ENCODE measurements at regions not wholly inside any gene's neighbourhood (a gene's known extent, or its start where the extent isn't known, plus 50 kb on each side); places are given as distances from the start of the nearest gene placed in this dataset.
"Not testable (repeated sequence)": the region's sequence is repeated elsewhere in the genome, so short reads cannot be mapped to it uniquely, and the experiment has no call there.

GRCh38 chr9:78441396-78441795 is 144.5 kb downstream of the PSAT1 start:
- POLR2A ChIA-PET, result no interaction called here
- no peak for DNase-seq (ENCODE audit: extremely low spot score)
- TF ChIP-seq ARNT (IDR thresholded peaks at IDR 0.05), result no peak
- no peak for TF ChIP-seq LEF1 (IDR thresholded peaks at IDR 0.05; ENCODE audit: borderline replicate concordance)
- TF ChIP-seq FOXM1 (IDR thresholded peaks at IDR 0.05; ENCODE audit: borderline replicate concordance), result no peak
- TF ChIP-seq BHLHE40 (IDR thresholded peaks at IDR 0.05; ENCODE audit: borderline replicate concordance), result no peak
- no peak for TF ChIP-seq ZNF384 (IDR thresholded peaks at IDR 0.05)
- TF ChIP-seq NFRKB (IDR thresholded peaks at IDR 0.05), result no peak
- no peak for TF ChIP-seq FOXA1 (IDR thresholded peaks at IDR 0.05)
- no peak for TF ChIP-seq L3MBTL2 (conservative IDR thresholded peaks at IDR 0.05)
- TF ChIP-seq FOXK2 (IDR thresholded peaks at IDR 0.05), result no peak
- CTCF ChIA-PET, result no interaction called here

DNA sequence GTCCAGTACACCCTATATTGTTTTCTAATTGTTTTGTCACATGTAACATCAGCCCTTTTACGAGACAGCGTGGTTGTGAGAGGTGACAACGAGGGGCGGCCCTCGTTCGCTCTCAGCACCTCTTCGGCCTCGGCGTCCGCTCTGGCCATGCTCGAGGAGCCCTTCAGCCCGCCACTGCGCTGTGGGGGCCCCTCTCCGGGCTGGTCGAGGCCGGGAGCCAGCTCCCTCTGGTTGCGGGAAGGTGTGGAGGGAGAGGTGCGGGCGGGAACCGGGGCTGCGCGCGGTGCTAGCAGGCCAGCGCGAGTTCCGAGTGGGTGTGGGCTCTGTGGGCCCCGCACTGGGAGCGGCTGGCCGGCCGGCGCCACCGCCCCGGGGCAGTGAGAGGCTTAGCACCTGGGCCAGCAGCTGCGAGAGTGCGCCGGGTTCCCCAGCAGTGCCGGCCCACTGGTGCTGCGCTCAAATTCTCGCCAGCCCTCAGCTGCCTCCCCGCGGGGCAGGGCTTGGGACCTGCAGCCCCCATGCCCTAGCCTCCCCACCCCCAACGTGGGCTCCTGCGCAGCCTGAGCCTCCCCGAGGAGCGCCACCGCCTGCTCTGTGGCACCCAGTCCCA is 145.0 kb downstream of the PSAT1 start:
- no peak for TF ChIP-seq FOXM1 (IDR thresholded peaks at IDR 0.05; ENCODE audit: borderline replicate concordance)
- TF ChIP-seq NFRKB (IDR thresholded peaks at IDR 0.05), result no peak
- no peak for TF ChIP-seq BHLHE40 (IDR thresholded peaks at IDR 0.05; ENCODE audit: borderline replicate concordance)
- TF ChIP-seq SUZ12 (IDR thresholded peaks at IDR 0.05), result no peak
- TF ChIP-seq FOXK2 (IDR thresholded peaks at IDR 0.05), result no peak
- no peak for TF ChIP-seq SP1 (IDR thresholded peaks at IDR 0.05)
- TF ChIP-seq ELF4 (IDR thresholded peaks at IDR 0.05), result no peak
- no peak for TF ChIP-seq CTBP1 (IDR thresholded peaks at IDR 0.05; ENCODE audit: borderline replicate concordance)
- TF ChIP-seq, protein P1, sequence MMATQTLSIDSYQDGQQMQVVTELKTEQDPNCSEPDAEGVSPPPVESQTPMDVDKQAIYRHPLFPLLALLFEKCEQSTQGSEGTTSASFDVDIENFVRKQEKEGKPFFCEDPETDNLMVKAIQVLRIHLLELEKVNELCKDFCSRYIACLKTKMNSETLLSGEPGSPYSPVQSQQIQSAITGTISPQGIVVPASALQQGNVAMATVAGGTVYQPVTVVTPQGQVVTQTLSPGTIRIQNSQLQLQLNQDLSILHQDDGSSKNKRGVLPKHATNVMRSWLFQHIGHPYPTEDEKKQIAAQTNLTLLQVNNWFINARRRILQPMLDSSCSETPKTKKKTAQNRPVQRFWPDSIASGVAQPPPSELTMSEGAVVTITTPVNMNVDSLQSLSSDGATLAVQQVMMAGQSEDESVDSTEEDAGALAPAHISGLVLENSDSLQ (IDR thresholded peaks at IDR 0.05), result no peak
- no peak for TF ChIP-seq LEF1 (IDR thresholded peaks at IDR 0.05; ENCODE audit: borderline replicate concordance)
- TF ChIP-seq TARDBP (IDR thresholded peaks at IDR 0.05), result no peak
- no peak for TF ChIP-seq L3MBTL2 (conservative IDR thresholded peaks at IDR 0.05)
- no peak for TF ChIP-seq HDGF (IDR thresholded peaks at IDR 0.05; ENCODE audit: borderline replicate concordance)
- no peak for TF ChIP-seq ARNT (IDR thresholded peaks at IDR 0.05)
- no peak for TF ChIP-seq FOXA1 (IDR thresholded peaks at IDR 0.05)
- TF ChIP-seq ZNF384 (IDR thresholded peaks at IDR 0.05), result no peak
- POLR2A ChIA-PET, result no interaction called here
- DNase-seq (ENCODE audit: extremely low spot score), result no peak
- CTCF ChIA-PET, result no interaction called here

DNA sequence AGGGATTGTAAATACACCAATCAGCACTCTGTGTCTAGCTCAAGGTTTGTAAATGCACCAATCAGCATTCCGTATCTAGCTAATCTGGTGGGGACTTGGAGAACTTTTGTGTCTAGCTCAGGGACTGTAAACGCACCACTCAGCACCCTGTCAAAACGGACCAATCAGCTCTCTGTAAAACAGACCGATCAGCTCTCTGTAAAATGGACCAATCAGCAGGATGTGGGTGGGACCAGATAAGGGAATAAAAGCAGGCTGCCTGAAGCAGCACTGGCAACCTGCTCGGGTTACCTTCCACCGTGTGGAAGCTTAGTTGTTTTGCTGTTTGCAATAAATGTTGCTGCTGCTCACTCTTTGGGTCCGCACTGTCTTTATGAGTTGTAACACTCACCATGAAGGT is 145.7 kb downstream of the PSAT1 start:
- POLR2A ChIA-PET; CTCF ChIA-PET; DNase-seq (ENCODE audit: extremely low spot score): not testable (repeated sequence)

DNA sequence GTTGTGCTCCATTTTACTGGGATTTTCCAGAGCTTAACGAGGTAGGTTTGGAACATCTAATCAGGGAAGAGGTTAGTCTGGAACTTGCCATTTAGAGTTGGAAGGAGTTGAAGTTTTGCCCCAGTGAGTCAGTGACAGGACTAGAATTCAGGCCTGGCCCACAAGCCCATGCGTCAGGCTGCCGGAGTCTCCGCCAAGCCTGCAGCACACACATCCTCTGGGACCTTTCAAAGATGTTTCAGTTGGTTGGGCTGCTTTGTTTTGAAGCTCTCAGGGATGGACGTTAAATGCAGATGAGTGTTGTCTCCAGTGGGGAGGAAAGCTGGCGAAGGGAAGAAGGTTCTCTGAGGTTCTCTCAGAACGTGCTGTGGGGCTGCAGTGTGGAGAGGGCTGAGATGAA is 147.0 kb downstream of the PSAT1 start:
- no peak for TF ChIP-seq BHLHE40 (IDR thresholded peaks at IDR 0.05; ENCODE audit: borderline replicate concordance)
- TF ChIP-seq NFRKB (IDR thresholded peaks at IDR 0.05), result no peak
- TF ChIP-seq, protein P1 (IDR thresholded peaks at IDR 0.05), result no peak
- no peak for TF ChIP-seq FOXM1 (IDR thresholded peaks at IDR 0.05; ENCODE audit: borderline replicate concordance)
- no peak for TF ChIP-seq ZNF384 (IDR thresholded peaks at IDR 0.05)
- TF ChIP-seq L3MBTL2 (conservative IDR thresholded peaks at IDR 0.05), result no peak
- no peak for TF ChIP-seq HDGF (IDR thresholded peaks at IDR 0.05; ENCODE audit: borderline replicate concordance)
- no peak for TF ChIP-seq CTBP1 (IDR thresholded peaks at IDR 0.05; ENCODE audit: borderline replicate concordance)
- TF ChIP-seq TARDBP (IDR thresholded peaks at IDR 0.05), result no peak
- TF ChIP-seq ARNT (IDR thresholded peaks at IDR 0.05), result no peak
- no peak for TF ChIP-seq FOXK2 (IDR thresholded peaks at IDR 0.05)
- no peak for TF ChIP-seq SP1 (IDR thresholded peaks at IDR 0.05)
- TF ChIP-seq FOXA1 (IDR thresholded peaks at IDR 0.05), result no peak
- TF ChIP-seq SUZ12 (IDR thresholded peaks at IDR 0.05), result no peak
- no peak for DNase-seq (ENCODE audit: extremely low spot score)
- CTCF ChIA-PET, result no interaction called here
- POLR2A ChIA-PET, result no interaction called here

DNA sequence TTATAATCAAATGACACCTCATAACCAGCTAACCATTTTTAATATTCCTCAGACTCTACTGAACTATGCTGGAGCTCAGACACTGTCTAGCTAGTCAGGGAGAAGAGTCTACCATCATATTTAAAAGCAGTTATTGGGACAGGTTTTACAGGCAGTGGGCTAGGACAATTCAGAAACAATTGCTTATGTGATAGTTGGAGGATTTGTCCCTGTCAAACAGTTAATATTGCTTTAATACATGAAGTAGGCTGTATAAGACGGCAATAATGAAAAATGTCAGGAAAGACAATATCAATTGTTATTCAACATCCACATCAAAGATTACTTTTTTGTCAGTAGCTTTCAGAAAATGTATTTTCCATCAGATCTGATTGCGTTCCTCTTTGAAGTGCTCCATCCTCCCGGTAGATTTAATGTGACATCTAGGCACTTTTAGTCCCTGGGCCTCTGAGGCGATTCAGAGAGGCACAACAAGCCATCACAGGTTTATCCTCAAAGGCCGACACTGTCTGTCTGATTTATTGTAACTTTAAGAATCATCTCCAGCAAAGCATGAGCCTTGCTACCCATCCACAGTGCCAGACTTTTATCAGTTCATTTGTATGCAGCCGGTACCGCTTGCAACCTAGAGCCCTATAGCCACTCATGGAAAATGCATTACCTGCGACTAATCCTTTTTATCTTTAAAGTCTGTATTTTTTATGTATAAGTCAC is 152.2 kb downstream of the PSAT1 start:
- POLR2A ChIA-PET, result no interaction called here
- no peak for DNase-seq (ENCODE audit: extremely low spot score)
- TF ChIP-seq L3MBTL2 (conservative IDR thresholded peaks at IDR 0.05) (no peak), SUZ12 (IDR thresholded peaks at IDR 0.05) (no peak), LEF1 (IDR thresholded peaks at IDR 0.05; ENCODE audit: borderline replicate concordance) (no peak), NFRKB (IDR thresholded peaks at IDR 0.05) (no peak), BHLHE40 (IDR thresholded peaks at IDR 0.05; ENCODE audit: borderline replicate concordance) (no peak), TARDBP (IDR thresholded peaks at IDR 0.05) (no peak), FOXK2 (IDR thresholded peaks at IDR 0.05) (no peak)
- CTCF ChIA-PET, result interaction anchor here (1.7 kb wide), 1 partner anchor 9 kb away, joined by 4 read pairs; no protein-coding TSS in a partner anchor

GRCh38 chr9:78453450-78453849 is 156.5 kb downstream of the PSAT1 start:
- CTCF ChIA-PET, result no interaction called here
- no peak for DNase-seq (ENCODE audit: extremely low spot score)
- TF ChIP-seq L3MBTL2 (conservative IDR thresholded peaks at IDR 0.05) (no peak), ARNT (IDR thresholded peaks at IDR 0.05) (no peak), SUZ12 (IDR thresholded peaks at IDR 0.05) (no peak), ZNF384 (IDR thresholded peaks at IDR 0.05) (no peak), NFRKB (IDR thresholded peaks at IDR 0.05) (no peak), CTBP1 (IDR thresholded peaks at IDR 0.05; ENCODE audit: borderline replicate concordance) (no peak), SP1 (IDR thresholded peaks at IDR 0.05) (no peak), BHLHE40 (IDR thresholded peaks at IDR 0.05; ENCODE audit: borderline replicate concordance) (no peak), FOXM1 (IDR thresholded peaks at IDR 0.05; ENCODE audit: borderline replicate concordance) (no peak), LEF1 (IDR thresholded peaks at IDR 0.05; ENCODE audit: borderline replicate concordance) (no peak), FOXA1 (IDR thresholded peaks at IDR 0.05) (no peak), FOXK2 (IDR thresholded peaks at IDR 0.05) (no peak), TARDBP (IDR thresholded peaks at IDR 0.05) (no peak)
- TF ChIP-seq, protein P1 (IDR thresholded peaks at IDR 0.05), result no peak
- POLR2A ChIA-PET, result no interaction called here
